Lower leg skin (tissue), 3 donors: ENCODE measurements at regions not wholly inside any gene's neighbourhood (a gene's known extent, or its start where the extent isn't known, plus 50 kb on each side); places are given as distances from the start of the nearest gene placed in this dataset.

Source experiments
- CTCF ChIP-seq, 3 donors: fragments of 450-650 bp; IDR thresholded peaks; one replicate each; pipeline ENCODE4 v1.5.1; 2016; ENCODE audit warnings: antibody characterized with exemption in 3 of 3, mild to moderate bottlenecking in 3 of 3, moderate library complexity in 2 of 3
- POLR2A ChIP-seq, 2 donors: fragments of 450-650 bp; IDR thresholded peaks; one replicate each; pipeline ENCODE4 v1.6.1; 2016 to 2017; ENCODE audit warnings: antibody characterized with exemption in 2 of 2, mild to moderate bottlenecking in 1 of 2, moderate library complexity in 1 of 2

- no peak for TF ChIP-seq CTCF (IDR thresholded peaks at IDR 0.05)
- TF ChIP-seq POLR2A (IDR thresholded peaks at IDR 0.05) = no peak
These were observed 194.4 kb upstream of the RNF32 start for GRCh38 chr7:156445997-156446761.
